IPS-18c (cell line): ENCODE measurements at regions not wholly inside any gene's neighbourhood (a gene's known extent, or its start where the extent isn't known, plus 50 kb on each side); places are given as distances from the start of the nearest gene placed in this dataset.

Source experiments
- H3K4me3 ChIP-seq: 2 replicates; pipeline ENCODE4 v1.7.0; 2013; ENCODE audit warnings: low read depth, mild to moderate bottlenecking, low read length, moderate library complexity; ENCODE audit not compliant: insufficient read depth
- H3K9me3 ChIP-seq: one replicate; pipeline ENCODE4 v1.6.1; 2013; ENCODE audit warnings: mild to moderate bottlenecking, low read length, moderate library complexity; ENCODE audit not compliant: control insufficient read depth, insufficient read depth

DNA sequence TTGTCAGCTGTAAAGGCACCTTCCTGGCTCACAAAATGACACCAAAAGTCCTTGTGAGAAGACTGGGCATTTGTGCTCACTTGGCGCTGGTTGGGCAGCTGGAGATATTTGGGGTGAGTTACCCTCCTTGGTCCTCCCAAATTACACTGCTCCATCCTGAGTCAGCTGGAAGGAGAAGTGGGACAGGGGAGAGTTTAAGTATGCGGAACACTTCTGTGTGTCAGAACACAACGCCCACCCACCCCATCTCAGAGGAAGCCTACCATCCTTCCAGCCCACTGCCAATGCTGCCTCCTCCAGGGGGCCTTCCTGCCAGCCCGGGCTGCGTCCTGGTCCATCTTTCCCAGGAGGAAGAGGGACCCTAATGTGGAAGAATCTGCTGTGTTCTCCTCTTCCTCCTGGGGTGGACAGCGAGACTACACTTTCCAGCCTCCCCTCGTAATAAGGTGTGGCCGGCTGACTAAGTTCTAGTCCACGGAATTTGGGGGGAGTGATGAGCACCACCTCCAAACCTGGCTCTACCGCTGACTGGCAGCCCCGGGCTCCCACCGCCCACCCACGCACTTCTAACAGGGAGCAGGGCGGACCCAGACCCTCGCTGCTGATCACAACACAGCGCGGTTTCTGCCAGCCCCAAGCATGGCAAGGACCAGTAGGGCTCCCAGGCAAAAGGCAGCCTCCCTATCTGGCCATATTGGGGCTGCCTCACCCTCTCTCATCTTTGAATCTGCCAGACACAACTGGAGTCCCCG is 265.0 kb downstream of the XXYLT1 start:
- Histone ChIP-seq H3K9me3 (no peaks in the 10 kb centered on the region), H3K4me3 (no peak overlapping the region)

DNA sequence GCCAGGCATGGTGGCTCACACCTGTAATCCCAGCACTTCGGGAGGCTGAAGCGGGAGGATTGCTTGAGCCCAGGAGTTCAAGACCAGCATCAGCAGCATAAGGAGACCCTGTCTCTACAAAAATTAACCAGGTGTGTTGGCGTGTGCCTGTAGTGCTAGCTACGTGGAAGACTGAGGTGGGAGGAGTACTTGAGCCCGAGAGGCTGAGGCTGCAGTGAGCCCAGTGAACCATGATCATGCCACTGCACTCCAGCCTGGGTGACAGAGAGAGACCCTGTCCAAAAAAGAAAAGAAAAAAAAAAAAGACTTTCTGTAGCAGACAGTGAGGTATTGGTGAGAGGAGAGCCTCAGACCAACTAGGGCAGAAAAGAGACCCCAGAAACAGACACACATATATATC is 263.8 kb downstream of the XXYLT1 start:
- Histone ChIP-seq H3K9me3 (no peaks in the 10 kb centered on the region), H3K4me3 (no peak overlapping the region)

DNA sequence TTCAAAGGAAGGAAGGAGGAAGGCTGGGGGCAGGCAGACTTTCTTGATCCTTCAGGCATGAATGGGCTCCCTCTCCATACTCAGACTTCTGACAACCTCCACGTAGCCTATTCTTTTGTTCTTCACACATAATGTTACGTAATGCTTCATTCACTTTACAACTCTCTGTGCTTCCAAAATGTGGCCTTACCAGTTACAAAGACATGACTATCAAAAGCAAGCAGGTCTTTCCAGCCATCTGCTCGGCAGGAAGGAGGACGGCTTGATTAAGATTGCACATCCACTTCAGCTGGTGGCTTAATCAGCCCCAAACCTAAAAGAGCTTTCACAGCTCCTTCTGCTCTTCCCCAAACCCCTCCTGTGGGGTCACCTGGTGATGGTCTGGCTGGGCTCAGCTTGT is 263.2 kb downstream of the XXYLT1 start:
- Histone ChIP-seq H3K4me3 (no peak overlapping the region), H3K9me3 (no peaks in the 10 kb centered on the region)

DNA sequence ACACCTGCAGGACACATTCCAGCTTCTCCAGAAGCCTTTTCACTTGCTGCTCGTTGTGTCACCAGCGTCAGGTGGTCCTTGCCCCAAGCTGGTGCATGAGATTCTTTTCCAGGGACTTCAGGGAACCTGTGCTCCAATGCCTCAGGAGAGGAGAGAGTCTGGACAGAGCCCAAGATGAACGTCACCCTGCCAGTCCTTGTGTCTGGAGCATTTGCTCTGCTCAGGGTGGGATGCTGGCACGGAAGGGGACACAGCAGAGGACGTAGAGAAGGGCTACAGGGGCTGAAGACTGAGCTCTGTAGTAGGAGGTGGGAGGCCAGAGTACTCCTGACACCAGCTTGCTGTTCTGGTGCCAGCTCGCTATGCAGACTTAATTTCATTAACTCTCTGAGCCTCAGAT is 262.1 kb downstream of the XXYLT1 start:
- Histone ChIP-seq H3K9me3 (no peaks in the 10 kb centered on the region), H3K4me3 (no peak overlapping the region)

DNA sequence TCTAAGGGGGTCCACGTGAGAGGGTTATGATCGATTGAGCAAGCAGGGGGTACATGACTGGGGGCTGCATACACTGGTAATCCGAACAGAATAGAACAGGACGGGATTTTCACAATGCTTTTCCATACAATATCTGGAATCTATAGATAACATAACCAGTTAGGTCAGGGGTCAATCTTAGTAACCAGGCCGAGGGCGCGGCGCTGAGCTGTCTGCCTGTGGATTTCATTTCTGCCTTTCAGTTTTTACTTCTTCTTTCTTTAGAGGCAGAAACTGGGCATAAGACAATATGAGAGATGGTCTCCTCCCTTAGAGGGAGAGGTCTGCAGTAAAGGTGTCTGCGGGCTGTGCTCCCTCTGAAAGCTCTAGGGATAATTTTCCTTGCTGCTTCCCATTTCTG is 261.3 kb downstream of the XXYLT1 start:
- H3K9me3 ChIP-seq, result no peaks in the 10 kb centered on the region

DNA sequence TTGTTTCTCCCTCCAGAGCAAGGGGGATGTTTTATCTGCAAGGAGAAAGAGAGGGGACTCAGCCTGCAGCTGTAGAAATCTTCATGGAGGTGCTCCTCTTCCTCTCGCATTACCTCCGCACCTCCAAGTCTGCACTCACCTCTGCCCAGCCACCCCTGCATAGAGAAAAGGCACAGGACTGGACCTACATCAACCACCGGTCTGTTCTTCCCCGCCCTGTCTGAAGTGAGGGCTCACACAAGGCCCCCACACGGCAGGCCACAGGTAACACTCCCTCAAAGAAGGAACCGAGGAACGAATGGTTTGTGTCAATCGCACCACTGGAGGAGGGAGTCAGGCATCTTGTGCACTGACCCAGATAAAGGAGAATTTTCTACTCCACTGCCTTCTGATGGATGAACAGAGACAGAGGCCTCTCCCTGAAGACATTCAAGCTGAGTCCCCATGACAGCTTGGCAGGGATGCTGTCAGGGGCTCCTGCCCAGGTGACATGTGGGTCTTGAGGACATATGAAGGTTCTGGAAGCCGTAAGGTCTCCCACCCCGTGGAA is 260.3 kb downstream of the XXYLT1 start:
- H3K9me3 ChIP-seq, result no peaks in the 10 kb centered on the region
- no peak overlapping the region for H3K4me3 ChIP-seq

More for the DNA sequence above, 261.3 kb downstream of the XXYLT1 start:
- no peak overlapping the region for H3K4me3 ChIP-seq

DNA sequence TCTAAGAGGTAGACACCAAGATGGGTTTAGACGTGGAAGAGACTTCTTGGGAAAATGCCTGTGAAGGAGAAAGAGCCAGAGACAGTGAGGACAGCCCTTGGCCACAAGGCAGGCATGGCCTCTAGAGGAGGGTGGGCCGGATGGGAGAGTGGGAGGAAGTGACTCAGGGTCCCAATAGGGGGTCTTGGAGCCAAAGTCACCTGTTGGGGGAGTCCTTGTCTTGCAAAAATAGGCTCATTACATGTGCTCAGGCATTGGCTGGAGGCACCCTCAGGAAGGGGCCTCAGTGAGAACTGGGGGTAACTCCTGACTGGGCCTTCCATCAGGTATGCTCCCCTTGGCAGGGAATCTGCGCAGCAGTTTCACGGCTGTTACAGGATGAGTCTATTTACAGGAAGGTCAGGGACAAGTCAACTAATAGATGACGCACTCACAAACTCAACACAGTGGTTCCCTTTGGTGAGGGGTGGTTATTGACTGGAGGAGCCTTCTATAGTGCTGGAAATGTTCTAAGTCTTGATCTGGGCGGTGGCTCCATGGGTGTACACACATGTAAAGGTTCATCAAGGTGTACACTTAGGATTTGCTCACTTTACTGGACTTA is 259.6 kb downstream of the XXYLT1 start:
- H3K9me3 ChIP-seq, result no peaks in the 10 kb centered on the region
- H3K4me3 ChIP-seq, result no peak overlapping the region

DNA sequence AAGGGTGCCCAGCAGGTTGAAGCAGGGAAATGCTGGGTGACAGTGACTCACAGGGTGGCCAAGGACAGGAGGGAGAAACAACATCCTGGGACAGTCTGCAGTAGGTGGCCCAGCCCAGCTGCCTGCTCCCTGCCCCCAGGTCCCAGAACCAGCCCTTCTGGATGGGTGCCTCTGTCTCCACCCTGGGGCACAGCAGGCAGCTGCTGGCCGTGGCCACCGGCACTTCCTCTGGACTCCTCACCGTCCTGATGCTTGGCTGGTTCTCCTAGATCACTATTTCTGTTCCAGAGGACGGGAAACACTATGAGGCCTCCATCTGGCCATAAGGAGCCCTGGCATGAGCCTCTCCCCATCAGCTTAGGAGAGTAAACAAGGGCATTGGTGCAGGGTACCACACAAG is 258.9 kb downstream of the XXYLT1 start:
- Histone ChIP-seq H3K9me3 (no peaks in the 10 kb centered on the region), H3K4me3 (no peak overlapping the region)

DNA sequence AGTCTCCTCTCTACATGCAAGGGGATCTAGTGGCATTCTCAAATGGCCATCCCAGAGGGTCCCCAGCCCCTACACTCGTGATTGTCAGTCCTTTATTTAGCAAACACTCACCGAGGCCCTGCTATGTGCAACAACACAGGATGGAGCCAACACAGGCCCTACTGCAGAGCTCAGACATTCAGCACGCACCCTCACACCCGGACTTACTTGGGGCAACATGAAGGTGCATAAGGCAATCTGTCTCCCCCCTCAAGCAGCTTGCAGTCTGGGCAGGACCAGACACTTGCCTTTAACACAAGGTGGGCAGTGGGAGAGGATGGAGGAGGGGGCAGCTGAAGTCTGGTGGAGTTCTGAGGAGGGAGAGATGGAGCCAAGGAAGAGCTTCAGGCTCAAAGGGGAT is 258.4 kb downstream of the XXYLT1 start:
- Histone ChIP-seq H3K4me3 (no peak overlapping the region), H3K9me3 (no peaks in the 10 kb centered on the region)

DNA sequence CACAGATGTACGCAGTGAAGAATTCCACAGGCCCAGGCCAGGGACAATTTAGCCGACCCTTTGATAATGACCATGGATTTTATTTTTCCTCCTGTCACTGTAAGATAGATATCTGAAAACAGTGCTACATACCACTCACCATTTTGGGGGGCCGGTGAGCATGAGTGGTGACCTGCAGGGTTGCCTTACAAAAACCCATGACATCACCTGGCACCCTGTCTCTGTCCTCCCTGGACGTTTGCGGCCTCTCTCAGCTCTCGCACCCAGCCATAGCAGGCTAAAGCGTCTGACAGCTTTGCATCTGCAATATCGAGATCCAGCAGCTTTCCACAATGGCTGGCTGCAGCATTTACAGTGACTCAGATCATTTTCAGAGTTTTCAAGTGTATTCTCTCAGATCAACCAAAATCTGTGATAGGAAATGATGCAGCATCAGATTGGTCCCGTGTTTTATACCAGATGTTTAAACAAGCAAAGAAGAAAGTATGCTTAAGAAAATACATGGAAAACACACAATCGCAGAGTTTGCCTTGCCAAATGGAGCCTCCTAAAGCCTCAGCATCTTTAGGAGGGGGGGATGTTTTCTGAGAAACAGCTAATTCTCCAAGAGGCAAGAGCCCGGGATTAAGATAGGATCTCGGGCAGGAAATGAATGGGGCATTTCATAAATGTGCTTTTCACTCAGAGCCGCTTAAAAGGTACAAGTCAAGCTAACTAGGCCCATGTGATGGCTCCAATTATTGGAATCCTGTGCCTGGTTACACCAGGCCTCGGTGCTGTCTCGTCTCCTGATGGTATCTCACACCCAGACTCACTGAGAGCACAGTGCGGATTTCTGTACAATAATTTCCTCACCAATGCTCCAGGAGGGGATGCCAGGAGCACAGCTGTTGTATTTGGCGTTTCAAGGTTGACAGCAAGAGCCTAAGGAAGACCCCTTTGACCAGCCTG is 257.3 kb downstream of the XXYLT1 start:
- no peaks in the 10 kb centered on the region for H3K9me3 ChIP-seq
- no peak overlapping the region for H3K4me3 ChIP-seq

DNA sequence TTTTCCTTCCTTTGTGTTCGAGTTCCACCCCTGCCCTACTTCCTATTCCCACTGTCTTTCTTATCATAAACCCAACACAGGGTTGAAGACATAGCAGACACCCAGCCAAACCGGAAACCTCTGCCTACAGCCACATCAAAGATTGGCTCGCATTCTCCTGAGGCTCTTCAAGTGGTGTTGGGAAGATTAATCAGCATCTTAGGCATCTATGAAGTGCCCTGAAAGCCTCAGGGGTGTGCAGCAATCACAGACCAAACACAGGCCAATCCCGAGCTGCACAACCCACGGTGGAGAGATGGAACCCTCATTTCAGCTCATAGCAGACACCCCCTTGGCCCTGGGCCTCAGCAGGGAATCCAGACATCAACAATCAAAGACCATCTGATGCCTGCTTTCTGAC is 255.9 kb downstream of the XXYLT1 start:
- Histone ChIP-seq H3K9me3 (no peaks in the 10 kb centered on the region), H3K4me3 (no peak overlapping the region)

DNA sequence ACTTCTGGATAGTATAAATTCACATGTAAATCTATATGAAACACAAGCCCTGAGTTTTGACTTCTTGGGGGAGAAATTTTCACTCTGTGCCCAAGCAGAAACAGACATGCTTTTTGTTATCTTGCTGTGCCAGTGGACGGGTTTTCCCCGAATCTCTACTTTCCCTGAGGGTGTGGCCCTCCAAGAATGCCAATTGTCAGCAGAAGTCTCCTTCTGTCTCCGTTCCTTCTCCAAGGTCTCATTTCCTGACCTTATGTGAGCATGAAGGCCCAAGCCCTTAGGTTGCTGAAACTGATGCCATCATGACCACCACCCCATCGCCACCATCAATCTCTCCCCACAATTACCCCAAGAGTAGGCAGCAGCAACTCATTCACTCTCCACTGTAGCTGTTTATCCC is 253.8 kb downstream of the XXYLT1 start:
- Histone ChIP-seq H3K4me3 (no peak overlapping the region), H3K9me3 (no peaks in the 10 kb centered on the region)
